DOHH2 (cell line): ENCODE measurements at regions not wholly inside any gene's neighbourhood (a gene's known extent, or its start where the extent isn't known, plus 50 kb on each side); places are given as distances from the start of the nearest gene placed in this dataset.

Source experiments
- EZH2phosphoT487 ChIP-seq: fragments of 200-600 bp; sonication (generic); IDR thresholded peaks from 2 replicates; pipeline ENCODE4 v1.6.1; 2017; ENCODE audit warnings: borderline replicate concordance, mild to moderate bottlenecking, antibody characterized with exemption, low read length, moderate library complexity, mixed read lengths
- TF ChIP-seq, protein P1 (sequence below): fragments of 200-600 bp; sonication (generic); IDR thresholded peaks from one replicate; pipeline ENCODE4 v1.5.1; 2014; ENCODE audit warnings: antibody characterized with exemption, mild to moderate bottlenecking, low read depth, low read length; ENCODE audit not compliant: poor library complexity, severe bottlenecking

DNA sequence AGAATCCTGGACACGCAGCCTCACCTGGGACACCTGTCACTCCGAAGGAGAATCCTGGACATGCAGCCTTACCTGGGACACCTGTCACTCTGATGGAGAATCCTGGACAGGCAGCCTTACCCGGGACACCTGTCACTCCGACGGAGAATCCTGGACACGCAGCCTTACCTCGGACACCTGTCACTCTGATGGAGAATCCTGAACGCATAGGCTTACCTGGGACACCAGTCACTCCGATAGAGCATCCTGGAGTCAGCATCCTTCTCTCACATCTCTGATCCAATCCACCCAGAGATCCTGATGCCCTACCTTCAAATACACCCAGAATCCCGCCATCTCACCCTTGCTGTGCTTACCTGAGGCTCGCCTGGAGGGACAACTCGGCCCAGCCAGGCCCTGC, 154.9 kb downstream of the NDUFA10 start:
- TF ChIP-seq EZH2phosphoT487 = no peak
- TF ChIP-seq, protein P1, sequence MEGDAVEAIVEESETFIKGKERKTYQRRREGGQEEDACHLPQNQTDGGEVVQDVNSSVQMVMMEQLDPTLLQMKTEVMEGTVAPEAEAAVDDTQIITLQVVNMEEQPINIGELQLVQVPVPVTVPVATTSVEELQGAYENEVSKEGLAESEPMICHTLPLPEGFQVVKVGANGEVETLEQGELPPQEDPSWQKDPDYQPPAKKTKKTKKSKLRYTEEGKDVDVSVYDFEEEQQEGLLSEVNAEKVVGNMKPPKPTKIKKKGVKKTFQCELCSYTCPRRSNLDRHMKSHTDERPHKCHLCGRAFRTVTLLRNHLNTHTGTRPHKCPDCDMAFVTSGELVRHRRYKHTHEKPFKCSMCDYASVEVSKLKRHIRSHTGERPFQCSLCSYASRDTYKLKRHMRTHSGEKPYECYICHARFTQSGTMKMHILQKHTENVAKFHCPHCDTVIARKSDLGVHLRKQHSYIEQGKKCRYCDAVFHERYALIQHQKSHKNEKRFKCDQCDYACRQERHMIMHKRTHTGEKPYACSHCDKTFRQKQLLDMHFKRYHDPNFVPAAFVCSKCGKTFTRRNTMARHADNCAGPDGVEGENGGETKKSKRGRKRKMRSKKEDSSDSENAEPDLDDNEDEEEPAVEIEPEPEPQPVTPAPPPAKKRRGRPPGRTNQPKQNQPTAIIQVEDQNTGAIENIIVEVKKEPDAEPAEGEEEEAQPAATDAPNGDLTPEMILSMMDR = no peak
